Smooth muscle cell of the brain vasculature (primary cell): ENCODE measurements at regions not wholly inside any gene's neighbourhood (a gene's known extent, or its start where the extent isn't known, plus 50 kb on each side); places are given as distances from the start of the nearest gene placed in this dataset.
A peak's percentile ranks its signal among the peaks of the same experiment; 100 is the strongest.
"Not testable (repeated sequence)": the region's sequence is repeated elsewhere in the genome, so short reads cannot be mapped to it uniquely, and the experiment has no call there.

Experiments used
- DNase-seq: peaks from one replicate; pipeline ENCODE4 v3.0.0-alpha.2; 2012; ENCODE audit warnings: low read depth, low spot score

DNA sequence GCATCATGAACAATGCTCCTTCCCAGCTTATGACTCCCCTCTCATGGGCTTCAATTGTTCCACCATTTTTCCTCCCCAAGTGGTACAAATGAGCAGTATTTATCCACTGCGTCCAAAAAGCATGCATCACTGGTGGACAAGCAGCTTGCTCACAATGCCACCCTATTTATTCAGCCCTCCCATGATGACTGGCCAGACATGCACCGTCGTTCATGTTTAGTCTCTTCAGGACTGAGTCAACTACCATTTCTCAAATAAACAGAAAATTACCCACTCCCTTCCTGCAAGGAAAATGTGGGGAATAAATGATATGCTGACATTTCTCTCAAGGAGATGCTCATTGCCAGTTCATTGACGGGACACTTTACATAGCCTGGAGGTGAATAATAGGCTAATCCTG is 300.4 kb downstream of the C6orf118 start:
- DNase-seq, result no peak

DNA sequence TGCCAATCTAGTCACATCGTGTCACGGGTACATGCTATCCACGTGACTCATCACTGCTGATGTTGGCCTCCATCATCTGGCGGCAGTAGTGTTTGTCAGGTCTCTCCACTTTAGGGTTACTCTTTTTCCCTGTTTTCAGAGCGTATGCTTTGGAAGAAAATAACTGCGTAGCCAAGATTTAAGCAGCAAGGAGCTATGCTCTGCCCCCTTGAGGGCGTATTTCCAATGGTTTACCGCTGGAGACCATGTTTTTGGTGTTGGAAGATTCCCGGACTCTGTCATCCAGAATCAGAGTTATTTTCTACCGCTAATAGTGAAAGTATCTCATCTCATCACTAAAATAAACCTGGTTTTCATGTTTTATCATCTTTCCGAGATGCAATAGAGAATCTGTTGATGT is 306.5 kb downstream of the C6orf118 start:
- no peak for DNase-seq

DNA sequence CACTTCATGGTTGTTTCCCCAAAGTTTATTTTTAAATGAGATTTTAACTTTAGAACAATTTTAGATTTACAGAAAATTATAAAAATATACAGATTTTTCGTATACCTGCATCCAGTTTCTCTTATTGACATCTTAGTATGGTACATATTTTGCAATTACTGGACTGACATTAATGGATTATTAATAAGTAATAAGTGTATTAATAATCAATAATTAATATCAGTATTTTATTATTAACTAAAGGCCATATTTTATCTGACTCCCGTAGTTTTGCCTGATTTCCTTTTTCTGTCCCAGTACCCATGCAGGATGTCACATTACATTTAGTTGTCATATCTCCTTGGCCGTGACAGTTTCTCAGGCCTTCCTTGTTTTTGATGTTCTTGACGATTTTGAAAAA is 307.0 kb downstream of the C6orf118 start:
- no peak for DNase-seq

DNA sequence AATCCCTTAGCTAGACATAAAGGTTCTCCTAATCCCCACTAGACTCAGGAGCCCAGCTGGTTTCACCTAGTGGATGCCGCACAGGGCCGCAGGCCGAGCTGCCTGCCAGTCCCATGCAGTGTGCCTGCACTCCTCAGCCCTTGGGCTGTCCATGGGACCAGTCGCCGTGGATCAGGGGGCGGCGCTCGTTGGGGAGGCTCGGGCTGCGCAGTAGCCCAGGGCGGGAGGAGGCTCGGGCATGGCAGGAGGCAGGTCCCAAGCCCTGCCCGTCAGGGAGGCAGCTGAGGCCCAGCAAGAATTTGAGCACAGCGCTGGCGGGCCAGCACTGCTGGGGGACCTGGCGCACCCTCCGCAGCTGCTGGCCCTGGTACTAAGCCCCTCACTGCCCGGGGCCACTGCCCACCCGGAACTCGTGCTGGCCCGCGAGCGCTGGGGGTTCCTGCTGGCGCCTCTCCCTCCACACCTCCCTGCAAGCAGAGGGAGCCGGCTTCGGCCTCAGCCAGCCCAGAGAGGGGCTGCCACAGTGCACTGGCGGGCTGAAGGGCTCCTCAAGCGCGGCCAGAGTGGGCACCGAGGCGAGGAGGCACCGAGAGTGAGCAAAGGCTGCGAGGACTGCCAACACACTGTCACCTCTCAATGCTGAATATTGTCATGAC is 307.8 kb downstream of the C6orf118 start:
- DNase-seq, result no peak

DNA sequence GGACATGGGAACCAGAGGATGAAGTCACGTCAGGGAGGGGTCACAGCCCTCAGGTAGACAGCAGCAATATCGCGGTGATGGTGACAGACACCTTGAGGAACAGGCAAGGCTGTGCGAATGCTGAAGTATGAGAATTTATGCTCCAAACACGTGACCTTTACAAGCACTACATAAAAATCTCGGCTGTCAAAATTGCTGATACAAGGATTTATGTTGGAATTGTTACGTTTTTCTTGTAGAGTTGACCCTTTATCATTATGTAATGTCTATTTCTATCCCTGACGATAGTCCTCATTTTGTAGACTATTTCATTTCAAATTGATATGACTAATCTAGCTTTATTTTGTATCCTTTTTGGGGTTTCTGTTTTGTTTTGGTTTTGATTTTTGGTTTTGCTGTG is 311.1 kb downstream of the C6orf118 start:
- DNase-seq, result no peak

DNA sequence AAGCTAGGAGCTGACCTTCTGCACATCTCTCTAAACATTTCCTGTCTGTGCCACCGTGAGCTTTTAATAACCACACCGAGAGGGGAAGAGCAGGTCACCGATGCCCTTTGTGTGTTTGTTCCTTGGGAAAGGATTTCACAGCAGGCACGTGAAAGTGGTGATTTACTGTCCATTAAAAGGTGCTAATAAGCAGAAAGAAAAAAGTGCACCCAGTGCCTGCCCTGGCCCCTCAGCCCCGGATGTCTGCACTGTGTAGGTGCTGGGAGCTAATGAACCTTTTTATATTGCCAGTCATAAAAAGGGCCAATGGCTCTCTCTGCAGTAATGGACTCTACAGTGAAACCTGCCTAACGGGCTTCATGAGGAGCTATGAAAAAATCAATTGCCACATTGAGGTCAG is 312.6 kb downstream of the C6orf118 start:
- DNase-seq, result no peak

DNA sequence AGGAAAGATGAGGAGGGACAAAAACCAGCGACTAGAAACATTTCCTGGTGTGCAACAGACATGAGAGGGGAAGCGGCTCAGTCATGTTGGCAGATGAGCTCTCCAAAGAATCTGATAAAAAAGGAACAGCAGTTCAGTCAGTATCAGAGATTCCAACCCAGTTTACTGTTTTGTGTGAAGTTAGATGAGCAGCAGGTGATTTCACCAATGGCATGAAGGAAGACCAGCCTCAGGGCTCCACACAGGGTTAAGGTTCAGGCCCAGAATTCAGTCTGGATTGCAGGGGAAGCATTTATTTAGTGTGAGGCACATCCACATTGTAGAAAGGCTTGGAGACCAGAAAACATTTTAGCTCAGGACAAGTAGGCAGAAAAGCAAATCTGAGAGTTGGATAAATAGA is 317.8 kb downstream of the C6orf118 start:
- no peak for DNase-seq

DNA sequence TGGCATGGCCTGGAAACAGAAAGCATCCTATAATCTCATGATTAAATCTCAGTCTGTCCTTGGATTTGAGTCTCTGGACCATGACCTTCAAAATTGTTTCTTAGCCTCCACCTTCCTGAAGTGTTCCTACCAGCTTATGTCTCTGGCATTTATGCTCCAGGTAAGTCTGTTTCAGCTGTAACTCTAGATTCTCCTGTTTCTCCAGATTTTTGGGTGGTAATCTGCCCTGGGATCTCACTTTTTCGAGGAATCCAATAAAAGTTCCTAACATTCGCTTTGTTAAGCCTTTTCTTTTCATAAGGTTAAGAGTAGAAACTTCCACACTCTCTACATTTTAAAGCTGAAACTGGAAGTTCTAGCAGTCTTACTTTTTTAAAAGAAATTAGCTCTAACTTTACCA is 318.5 kb downstream of the C6orf118 start:
- DNase-seq, result no peak

DNA sequence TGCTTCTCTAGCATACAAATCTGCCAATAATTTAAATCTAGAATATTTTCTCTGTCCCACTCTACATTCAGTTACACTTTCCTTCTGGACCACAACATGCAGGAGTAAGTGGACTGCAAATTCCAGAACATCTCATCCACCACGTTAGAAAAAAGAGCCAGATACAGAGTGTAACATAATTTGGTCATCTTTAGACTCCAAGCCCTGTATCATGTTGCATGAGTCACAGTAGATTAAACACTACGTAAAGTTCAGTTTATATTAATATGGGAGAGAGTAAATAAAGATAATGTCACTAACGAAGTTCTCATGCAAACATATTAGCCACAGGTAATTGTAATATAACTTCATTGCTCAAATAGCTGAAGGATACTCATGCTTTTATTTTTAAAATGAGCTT is 327.0 kb downstream of the C6orf118 start:
- no peak for DNase-seq

DNA sequence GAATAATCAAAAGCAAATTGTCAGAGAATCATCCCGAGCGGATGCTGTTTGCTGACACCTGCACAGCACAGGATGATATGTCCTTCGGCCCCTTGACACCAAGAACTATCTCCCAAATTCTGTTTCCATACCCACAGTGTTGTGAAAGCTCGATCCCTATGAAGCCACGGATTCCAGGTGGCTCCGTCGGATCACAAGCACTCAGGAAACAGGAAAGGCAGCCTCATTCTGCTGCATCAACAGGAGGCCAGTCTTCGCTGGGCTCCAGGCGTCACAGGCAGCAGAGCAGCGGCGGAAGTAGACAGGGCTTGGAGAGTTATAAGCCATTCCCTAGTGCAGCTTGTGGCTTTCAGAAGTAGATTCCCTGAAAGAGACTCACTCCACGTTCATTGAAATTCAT is 342.3 kb downstream of the C6orf118 start:
- no peak for DNase-seq

DNA sequence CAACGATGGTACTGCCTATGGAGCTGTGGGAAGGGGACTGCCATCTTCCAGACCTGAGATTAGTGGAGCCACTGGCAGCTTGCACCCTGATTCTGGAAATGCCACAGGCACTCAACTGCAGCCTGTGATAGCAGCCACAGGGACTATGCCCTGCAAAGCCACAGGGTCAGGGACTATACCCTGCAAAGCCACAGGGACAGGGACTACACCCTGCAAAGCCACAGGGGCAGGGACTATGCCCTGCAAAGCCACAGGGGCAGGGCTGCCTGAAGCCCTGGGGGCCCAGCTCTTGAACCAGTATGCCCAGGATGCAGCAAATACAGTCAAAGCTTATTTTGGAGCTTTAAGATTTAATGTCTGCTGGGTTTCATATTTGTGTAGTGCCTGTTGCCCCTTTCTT is 346.6 kb downstream of the C6orf118 start:
- DNase-seq, result no peak

DNA sequence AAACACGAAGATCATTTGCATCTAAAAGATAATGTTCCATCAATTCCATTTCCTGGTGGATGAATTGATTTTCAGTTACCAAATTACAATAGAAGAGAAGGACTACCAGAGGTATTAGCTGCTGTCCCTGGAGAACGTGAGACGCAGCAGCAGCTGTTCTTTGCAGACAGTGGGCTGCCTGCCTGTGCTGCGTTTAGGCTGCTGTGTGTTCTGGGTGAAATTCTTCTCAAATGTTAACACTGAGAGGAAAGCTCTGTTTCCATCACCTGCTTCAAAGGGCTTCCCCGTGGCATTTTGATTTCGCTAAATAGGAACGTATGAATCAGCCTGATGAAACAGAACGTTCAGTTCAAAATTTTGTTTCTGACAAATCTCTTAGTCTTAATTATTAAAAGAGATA is 362.2 kb downstream of the C6orf118 start:
- no peak for DNase-seq

DNA sequence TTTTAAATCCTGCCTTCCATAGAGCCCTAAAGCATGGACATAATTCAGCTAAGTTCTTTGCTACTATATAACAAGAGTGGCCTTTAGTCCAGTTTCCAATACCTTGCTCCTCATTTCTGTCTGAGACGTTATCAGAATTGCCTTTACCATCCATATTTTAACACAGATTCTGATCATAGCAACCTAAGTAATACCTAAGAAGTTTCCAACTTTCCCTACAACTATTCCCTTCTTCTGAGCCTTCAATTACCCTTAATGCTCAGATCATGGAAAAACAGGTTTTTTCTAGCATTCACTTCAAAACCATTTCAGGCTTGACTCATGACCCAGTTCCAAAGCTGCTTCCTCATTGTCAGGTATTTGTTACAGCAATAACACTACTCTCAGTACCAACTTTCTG is 367.1 kb downstream of the C6orf118 start:
- no peak for DNase-seq

DNA sequence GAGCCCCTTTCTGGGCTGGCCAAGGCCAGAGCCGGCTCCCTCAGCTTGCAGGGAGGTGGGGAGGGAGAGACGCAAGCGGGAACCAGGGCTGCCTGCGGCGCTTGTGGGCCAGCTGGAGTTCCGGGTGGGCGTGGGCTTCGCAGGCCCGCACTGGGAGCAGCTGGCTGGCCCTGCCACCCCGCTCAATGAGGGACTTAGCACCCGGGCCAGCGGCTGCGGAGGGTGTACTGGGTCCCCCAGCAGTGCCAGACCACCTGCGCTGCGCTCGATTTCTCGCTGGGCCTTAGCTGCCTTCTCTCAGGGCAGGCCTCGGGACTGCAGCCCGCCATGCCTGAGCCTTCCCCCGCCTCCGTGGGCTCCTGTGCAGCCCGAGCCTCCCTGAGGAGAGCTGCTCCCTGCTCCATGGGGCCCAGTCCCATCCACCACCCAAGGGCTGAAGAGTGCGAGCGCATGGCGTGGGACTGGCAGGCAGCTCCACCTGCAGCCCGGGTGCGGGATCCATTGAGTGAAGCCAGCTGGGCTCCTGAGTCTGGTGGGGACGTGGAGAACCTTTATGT is 376.1 kb downstream of the C6orf118 start:
- not testable (repeated sequence) for DNase-seq

DNA sequence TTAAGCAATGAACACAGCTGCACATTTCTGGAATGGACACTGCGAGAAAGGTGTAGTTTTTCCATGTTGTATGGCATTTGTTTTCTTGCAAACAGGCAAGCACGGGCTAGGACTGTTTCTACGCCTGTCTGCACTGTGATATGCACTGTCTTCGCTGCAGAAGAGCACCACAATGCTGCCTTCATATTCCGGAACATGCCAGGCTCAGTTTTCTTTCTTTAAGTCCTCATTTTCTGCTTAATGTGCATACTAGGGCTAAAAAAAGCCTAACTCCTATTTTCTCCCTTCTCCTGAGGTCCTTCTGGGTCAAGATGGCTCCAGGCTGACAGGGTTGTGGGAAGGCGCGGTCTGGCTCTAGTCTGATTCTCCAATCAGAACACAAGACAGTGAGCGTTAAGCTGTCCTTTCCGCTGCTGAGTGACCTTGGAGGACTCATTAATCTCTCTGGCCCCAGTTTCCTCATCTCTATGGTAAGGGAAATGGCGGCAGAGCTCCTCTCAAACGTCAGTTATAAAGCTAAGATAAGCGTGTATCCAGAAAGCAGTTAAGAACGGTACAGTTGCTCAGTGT is 379.9 kb downstream of the C6orf118 start:
- DNase-seq, result no peak

DNA sequence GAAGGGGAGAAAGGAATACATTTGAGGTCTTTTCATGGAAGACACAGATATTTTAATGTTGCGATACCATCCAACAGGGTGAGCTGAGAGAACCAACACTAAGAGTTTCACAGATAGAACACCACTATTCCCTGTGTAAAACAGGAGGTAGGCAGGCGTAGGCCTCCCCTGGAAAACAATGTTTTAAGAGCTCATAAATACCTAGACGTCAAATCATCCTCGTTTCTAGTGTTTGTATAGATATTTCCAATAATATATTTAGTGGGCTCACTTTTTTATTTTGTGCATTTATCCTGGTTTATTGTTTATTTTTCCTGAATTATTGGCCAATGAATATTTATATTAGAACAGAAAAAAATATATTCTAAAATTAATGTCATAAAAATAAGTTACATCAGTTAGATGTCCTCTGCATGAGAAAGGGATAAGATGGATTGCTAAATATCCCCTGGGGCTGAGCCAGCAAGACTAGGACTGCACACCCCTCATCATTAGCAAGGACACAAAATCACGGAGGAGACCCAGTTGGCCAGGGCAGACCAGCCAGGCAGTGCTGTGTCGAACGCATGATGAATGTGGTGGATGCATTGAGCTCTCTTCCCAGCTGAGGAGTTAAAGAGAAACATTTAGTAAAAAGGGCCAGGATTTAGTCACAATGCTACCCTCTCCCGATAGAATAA is 380.5 kb downstream of the C6orf118 start:
- DNase-seq, result no peak

DNA sequence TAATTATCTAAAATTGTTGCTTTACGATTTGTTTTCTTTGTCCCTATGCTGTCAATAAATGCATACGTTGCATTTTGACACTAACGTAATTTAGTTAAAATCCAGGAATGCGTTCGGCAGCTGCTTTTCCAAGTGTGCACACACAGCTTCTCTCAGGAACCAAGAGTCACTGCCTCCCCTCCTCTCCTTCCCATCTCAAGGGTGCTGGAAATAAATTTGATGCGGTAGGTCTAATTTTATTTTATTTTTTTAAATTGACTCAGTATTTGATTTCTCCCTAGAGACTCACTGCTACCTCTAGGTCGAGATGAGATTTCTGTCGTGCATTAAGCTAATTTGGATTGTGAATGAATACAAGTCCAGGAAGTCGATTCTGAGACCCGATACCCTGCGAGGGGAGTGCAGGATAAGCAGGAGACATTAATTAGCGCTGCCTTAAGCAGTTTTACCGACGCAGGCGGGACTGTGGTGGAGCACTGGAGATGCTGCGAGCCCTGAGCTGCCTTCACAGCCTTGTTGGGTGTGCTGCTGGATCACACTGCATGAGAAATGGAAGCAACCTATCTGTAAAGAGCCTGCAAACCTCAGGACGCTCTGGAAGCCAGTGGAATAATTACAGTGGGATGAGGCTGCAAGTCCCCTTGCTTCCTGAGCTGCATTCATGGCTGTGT is 381.2 kb downstream of the C6orf118 start:
- no peak for DNase-seq

DNA sequence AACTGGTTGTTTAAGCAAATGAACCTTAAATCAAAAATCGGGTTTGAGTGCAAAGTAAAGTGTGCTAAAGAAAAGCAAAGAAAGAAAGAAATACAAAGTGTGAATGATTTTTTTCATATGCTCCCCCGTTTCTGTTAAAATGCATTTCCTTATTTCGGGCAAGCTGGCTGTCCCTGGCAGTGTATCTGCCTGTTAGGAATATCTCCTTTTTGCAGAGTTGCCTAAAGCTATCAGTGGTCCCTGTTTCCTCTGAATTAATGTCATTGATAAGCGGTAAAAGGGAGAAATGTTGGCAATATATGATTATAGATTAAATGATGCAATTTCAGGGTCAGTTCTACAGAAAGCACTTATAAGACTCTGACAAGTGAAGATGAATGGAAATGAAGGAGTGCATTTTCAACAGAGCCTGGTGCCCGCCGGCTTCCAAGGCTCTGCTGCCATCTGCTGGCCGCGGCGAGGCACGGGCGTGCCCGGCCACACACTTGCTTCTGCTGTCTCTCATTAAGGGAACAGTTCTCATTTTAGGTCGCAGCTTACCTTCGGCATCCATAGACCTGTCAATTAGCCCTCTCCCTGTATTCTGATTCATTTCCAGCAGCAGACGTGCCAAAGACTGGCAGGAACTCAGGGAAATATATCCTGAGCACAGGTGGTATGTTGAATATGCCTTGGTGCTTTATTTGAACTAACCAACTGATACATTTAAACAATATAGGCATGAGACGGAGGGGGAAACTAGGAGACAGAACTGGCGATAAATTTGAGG is 381.9 kb downstream of the C6orf118 start:
- DNase-seq, result peak; percentile 47

DNA sequence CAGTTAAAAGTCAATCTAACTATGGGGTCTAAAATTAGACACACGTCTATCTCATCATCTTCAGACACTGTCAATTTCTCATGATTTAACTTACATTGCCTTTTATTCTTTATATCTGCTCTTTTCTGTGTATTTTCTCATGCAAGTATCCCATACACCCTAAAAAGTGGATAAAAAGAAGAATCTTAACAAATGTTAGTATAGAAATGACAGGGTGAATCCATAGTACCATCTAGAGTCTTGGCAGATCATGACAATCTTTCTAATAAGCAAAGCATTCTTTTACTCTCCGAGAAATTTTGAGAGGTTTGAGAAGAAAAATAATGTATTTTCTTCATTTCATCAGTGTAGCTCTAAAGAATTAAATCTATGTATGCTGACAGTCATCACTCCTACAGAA is 382.7 kb downstream of the C6orf118 start:
- DNase-seq, result no peak

DNA sequence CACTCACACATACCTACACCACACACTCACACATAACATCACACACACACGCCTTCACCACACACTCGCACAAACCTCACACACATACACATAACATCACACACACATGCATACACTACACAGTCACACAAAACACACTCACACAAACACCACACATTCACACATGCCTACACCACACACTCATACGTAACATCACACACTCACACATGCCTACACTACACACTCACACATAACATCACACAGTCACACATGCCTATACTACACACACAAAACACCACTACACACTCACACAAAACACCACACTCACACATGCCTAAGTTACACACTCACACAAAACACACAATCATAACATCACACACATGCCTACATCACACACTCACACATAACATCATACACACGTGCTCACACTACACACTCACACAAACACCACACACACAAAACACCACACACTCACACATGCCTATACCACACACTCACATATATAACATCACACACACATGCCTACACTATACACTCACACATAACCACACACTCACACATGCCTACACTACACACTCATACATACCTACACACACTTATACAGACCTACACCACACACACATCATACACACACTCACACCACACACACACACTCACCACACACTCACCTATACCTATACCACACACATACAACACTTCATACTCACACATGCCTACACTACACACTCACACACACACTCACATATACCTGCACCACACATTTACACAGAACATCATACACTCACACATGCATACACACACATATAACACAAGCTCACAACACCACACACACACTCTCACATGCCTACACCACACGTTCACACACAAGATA is 383.5 kb downstream of the C6orf118 start:
- no peak for DNase-seq

DNA sequence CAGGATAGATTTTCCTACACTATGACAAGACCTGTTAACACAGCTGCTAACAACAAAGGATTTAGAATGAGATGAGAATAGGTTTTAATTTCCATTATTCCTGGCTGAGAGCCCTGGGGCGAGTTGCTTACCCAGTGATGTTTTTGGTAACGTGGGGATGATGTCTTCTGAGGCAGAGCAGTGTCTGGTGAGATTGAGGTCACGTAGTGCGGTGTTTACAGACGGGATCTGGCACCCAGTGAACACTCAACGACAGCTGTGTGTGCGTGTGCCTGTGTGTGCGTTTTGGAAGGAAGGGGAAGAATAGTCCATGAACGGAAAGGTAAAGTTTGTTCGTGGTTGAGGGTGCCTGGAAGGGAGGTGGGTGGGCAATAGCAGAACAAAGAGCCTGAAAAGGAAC is 384.7 kb downstream of the C6orf118 start:
- DNase-seq, result no peak
